ENCODE measurements at regions not wholly inside any gene's neighbourhood (a gene's known extent, or its start where the extent isn't known, plus 50 kb on each side); places are given as distances from the start of the nearest gene placed in this dataset.
"Not testable (repeated sequence)": the region's sequence is repeated elsewhere in the genome, so short reads cannot be mapped to it uniquely, and the experiment has no call there.

DNA sequence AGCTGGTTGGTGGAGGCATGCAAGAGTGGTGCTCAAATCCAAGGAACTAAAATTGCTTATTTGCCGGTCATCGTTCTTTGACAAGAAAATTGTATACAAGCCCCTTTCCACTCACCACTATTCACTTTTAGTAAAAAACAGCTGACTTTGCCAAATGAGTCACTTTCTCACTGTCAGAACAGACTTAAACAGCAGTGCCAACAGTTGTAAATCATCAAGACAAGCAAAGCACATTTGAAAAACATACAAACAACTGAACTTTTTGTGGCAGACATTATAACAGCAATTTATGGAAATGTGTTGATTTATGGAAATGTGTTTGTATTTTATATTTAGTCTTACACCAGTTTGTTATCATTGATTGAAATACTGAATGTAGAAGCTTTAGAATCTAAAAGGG is 112.8 kb upstream of the SAMD11 start:
- not testable (repeated sequence) for TF ChIP-seq POLR2A (IDR thresholded peaks at IDR 0.05; ENCODE audit: low read length); GATA1 (IDR thresholded peaks at IDR 0.05; ENCODE audit: low read depth, low read length)

All from erythroblast (primary cell).